ENCODE measurements at regions not wholly inside any gene's neighbourhood (a gene's known extent, or its start where the extent isn't known, plus 50 kb on each side); places are given as distances from the start of the nearest gene placed in this dataset.

- H3K9me3 Mint-ChIP-seq = no peaks in the 10 kb centered on the region
- intact Hi-C loops (cut with micrococcal nuclease) = no loop called here
- no CpG with 5 or more reads among the region's 1 CpG for WGBS (ENCODE audit: insufficient coverage)
- H3K36me3 Mint-ChIP-seq = no peaks in the 10 kb centered on the region
- Histone ChIP-seq H3K4me3 (replicated peaks in 1 of 3; ENCODE audit: low read depth in 2 of 3, low read length in 3 of 3) (no peak overlapping the region), H3K79me2 (ENCODE audit: insufficient read depth, low read length) (no peaks in the 10 kb centered on the region), H3K4me2 (replicated peaks; ENCODE audit: extremely low read depth, low read length, poor library complexity, severe bottlenecking) (no peak overlapping the region), H4K20me1 (ENCODE audit: insufficient read depth, low read length) (no peaks in the 10 kb centered on the region), H3K27ac (ENCODE audit: low read depth in 1 of 2, low read length in 2 of 2) (no peak overlapping the region), H3K9ac (ENCODE audit: insufficient read depth, low read length, poor library complexity, severe bottlenecking) (no peak overlapping the region), H3K4me1 (ENCODE audit: control insufficient read depth in 1 of 2, insufficient read depth in 2 of 2, low read length in 2 of 2) (no peaks in the 10 kb centered on the region), H3K9me3 (replicated peaks in 1 of 2; ENCODE audit: control insufficient read depth in 1 of 2, insufficient read depth in 1 of 2, low read length in 2 of 2) (no peaks in the 10 kb centered on the region), H3K36me3 (replicated peaks in 1 of 2; ENCODE audit: control insufficient read depth in 1 of 2, insufficient read depth in 2 of 2, low read length in 2 of 2) (no peaks in the 10 kb centered on the region), H2AFZ (ENCODE audit: insufficient read depth, low read depth, low read length, poor library complexity, severe bottlenecking) (no peak overlapping the region), H3K27me3 (ENCODE audit: control insufficient read depth in 2 of 2, insufficient read depth in 2 of 2, low read length in 2 of 2) (no peaks in the 10 kb centered on the region)
- H3K4me3 Mint-ChIP-seq = no peak overlapping the region
- no peak for DNase-seq
- no peak overlapping the region for H3K27ac Mint-ChIP-seq
- H3K27me3 Mint-ChIP-seq (ENCODE audit: low read depth in 3 of 3) = peaks cover 0 to 2% (median 2%) of the 10 kb centered on the region in 3 donors
- no peaks in the 10 kb centered on the region for H3K4me1 Mint-ChIP-seq
- TF ChIP-seq, protein P1, sequence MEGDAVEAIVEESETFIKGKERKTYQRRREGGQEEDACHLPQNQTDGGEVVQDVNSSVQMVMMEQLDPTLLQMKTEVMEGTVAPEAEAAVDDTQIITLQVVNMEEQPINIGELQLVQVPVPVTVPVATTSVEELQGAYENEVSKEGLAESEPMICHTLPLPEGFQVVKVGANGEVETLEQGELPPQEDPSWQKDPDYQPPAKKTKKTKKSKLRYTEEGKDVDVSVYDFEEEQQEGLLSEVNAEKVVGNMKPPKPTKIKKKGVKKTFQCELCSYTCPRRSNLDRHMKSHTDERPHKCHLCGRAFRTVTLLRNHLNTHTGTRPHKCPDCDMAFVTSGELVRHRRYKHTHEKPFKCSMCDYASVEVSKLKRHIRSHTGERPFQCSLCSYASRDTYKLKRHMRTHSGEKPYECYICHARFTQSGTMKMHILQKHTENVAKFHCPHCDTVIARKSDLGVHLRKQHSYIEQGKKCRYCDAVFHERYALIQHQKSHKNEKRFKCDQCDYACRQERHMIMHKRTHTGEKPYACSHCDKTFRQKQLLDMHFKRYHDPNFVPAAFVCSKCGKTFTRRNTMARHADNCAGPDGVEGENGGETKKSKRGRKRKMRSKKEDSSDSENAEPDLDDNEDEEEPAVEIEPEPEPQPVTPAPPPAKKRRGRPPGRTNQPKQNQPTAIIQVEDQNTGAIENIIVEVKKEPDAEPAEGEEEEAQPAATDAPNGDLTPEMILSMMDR (IDR thresholded peaks at IDR 0.05) = no peak
Observed at GRCh38 chr5:86890375-86890774, 272.6 kb downstream of the COX7C start.

DNA sequence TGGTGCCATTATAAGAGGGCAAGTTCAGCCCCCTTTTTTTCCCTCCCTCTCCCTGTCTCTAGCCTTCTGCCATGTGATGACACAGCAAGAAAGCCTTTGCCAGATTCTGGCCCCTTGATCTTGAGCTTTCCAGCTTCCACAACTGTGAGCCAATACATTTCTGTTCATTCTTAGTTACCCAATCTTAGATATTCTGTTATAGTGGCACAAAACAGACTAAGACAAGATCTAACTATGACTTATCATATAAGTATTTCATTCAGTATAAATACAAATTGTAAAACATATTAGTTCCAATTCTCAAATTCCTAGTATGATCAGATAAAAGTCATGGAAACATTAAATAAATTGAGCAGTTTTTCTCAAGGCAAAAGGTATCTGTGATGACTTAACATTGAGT, 276.3 kb downstream of the COX7C start:
- Histone ChIP-seq H3K9me3 (replicated peaks in 1 of 2; ENCODE audit: control insufficient read depth in 1 of 2, insufficient read depth in 1 of 2, low read length in 2 of 2) (no peaks in the 10 kb centered on the region), H3K36me3 (replicated peaks in 1 of 2; ENCODE audit: control insufficient read depth in 1 of 2, insufficient read depth in 2 of 2, low read length in 2 of 2) (no peaks in the 10 kb centered on the region), H3K4me1 (ENCODE audit: control insufficient read depth in 1 of 2, insufficient read depth in 2 of 2, low read length in 2 of 2) (no peaks in the 10 kb centered on the region), H3K27me3 (ENCODE audit: control insufficient read depth in 2 of 2, insufficient read depth in 2 of 2, low read length in 2 of 2) (no peaks in the 10 kb centered on the region), H4K20me1 (ENCODE audit: insufficient read depth, low read length) (no peaks in the 10 kb centered on the region), H2AFZ (ENCODE audit: insufficient read depth, low read depth, low read length, poor library complexity, severe bottlenecking) (no peak overlapping the region), H3K9ac (ENCODE audit: insufficient read depth, low read length, poor library complexity, severe bottlenecking) (no peak overlapping the region), H3K79me2 (ENCODE audit: insufficient read depth, low read length) (no peaks in the 10 kb centered on the region), H3K27ac (ENCODE audit: low read depth in 1 of 2, low read length in 2 of 2) (no peak overlapping the region), H3K4me3 (replicated peaks in 1 of 3; ENCODE audit: low read depth in 2 of 3, low read length in 3 of 3) (no peak overlapping the region), H3K4me2 (replicated peaks; ENCODE audit: extremely low read depth, low read length, poor library complexity, severe bottlenecking) (no peak overlapping the region)
- Mint-ChIP-seq H3K27ac (no peak overlapping the region), H3K9me3 (no peaks in the 10 kb centered on the region), H3K27me3 (ENCODE audit: low read depth in 3 of 3) (peaks cover 0 to 2% (median 0%) of the 10 kb centered on the region in 3 donors), H3K4me3 (no peak overlapping the region), H3K36me3 (no peaks in the 10 kb centered on the region), H3K4me1 (no peaks in the 10 kb centered on the region)
- intact Hi-C loops (cut with micrococcal nuclease) = no loop called here
- TF ChIP-seq, protein P1 (IDR thresholded peaks at IDR 0.05) = no peak
- no peak for DNase-seq

Data from CD14-positive monocyte (primary cell).